Prostate gland (tissue), 2 donors: ENCODE measurements at regions not wholly inside any gene's neighbourhood (a gene's known extent, or its start where the extent isn't known, plus 50 kb on each side); places are given as distances from the start of the nearest gene placed in this dataset.

Source experiments
- DNase-seq: peaks from one replicate; pipeline ENCODE4 v3.0.0-alpha.2; 2019; ENCODE audit warnings: low spot score
- H3K27ac ChIP-seq, 2 donors: fragments of 200-600 bp; sonication (generic); 2 replicates each; pipeline ENCODE4 v1.5.1; 2017 to 2019
- H3K27me3 ChIP-seq: fragments of 200-600 bp; sonication (generic); replicated peaks from 2 replicates; pipeline ENCODE4 v1.5.1; 2019; ENCODE audit not compliant: insufficient read depth
- H3K36me3 ChIP-seq, 2 donors: fragments of 200-600 bp; sonication (generic); 1 replicate in 1 of 2; 2 replicates in 1 of 2; pipeline versions ENCODE4 v1.5.1 to v1.8.1; 2017 to 2019
- H3K4me1 ChIP-seq: fragments of 200-600 bp; sonication (generic); replicated peaks from 2 replicates; pipeline ENCODE4 v1.5.1; 2019
- H3K4me3 ChIP-seq, 2 donors: fragments of 200-600 bp; sonication (generic); 2 replicates each; pipeline ENCODE4 v1.5.1; 2017 to 2019
- H3K9me3 ChIP-seq: fragments of 200-600 bp; sonication (generic); 2 replicates; pipeline ENCODE4 v1.5.1; 2017
- CTCF ChIP-seq, 4 experiments: fragments of 200-600 bp in 2 of 4; fragments of 450-650 bp in 2 of 4; sonication (generic) in 2 of 4; IDR thresholded peaks; 1 replicate in 3 of 4; 2 replicates in 1 of 4; pipeline ENCODE4 v1.5.1; 2016 to 2019; ENCODE audit warnings: antibody characterized with exemption in 4 of 4, mild to moderate bottlenecking in 2 of 4, moderate library complexity in 2 of 4
- POLR2A ChIP-seq: fragments of 450-650 bp; IDR thresholded peaks from one replicate; pipeline ENCODE4 v1.6.1; 2016; ENCODE audit warnings: antibody characterized with exemption, mild to moderate bottlenecking
- POLR2AphosphoS5 ChIP-seq: sonication (generic); formaldehyde crosslinking; IDR thresholded peaks from one replicate; pipeline ENCODE4 v1.6.1; 2017; ENCODE audit warnings: antibody characterized with exemption
- WGBS: methylation state at CpG from one replicate; pipeline ENCODE4 v1.1.5; 2018; 5-methylcytosine and 5-hydroxymethylcytosine counted together
- intact Hi-C: fragments of 100-400 bp; cut with DNase I; formaldehyde crosslinking; loops from one replicate; pipeline ENCODE4 v1.14.2; 2022

DNA sequence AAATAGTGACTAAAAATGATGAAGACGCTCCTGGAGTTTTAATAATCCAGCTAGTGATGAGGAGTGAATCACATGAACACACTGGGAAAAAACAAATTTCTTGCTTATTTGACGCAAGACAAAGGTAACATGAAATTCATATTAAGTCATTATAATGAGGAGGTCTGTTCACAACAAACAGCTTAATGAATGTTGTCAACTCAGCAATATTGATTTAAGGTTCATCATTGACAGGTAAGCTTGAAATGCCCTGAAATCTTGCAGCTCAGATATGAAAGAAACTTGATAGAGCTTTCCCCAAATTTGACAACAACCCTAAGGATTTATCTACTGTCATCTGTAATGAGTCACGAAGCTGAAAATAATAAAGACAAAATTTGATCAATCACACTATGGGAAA is 108.1 kb upstream of the SELENOK start:
- Histone ChIP-seq H3K36me3 (no peaks in the 10 kb centered on the region), H3K9me3 (no peaks in the 10 kb centered on the region), H3K4me3 (no peak overlapping the region), H3K4me1 (no peaks in the 10 kb centered on the region), H3K27ac (no peak overlapping the region), H3K27me3 (no peaks in the 10 kb centered on the region)
- WGBS, result 71% methylated on average over 3 of the region's 3 CpGs
- intact Hi-C loops, result no loop called here
- TF ChIP-seq POLR2A, result no peak
- TF ChIP-seq CTCF (IDR thresholded peaks at IDR 0.05), result no peak
- no peak for TF ChIP-seq POLR2AphosphoS5
- DNase-seq, result no peak

GRCh38 chr3:53998980-53999379 is 107.3 kb upstream of the SELENOK start:
- TF ChIP-seq POLR2AphosphoS5 (no peak), POLR2A (no peak), CTCF (IDR thresholded peaks at IDR 0.05) (no peak)
- intact Hi-C loops, result no loop called here
- Histone ChIP-seq H3K9me3 (no peaks in the 10 kb centered on the region), H3K27me3 (no peaks in the 10 kb centered on the region), H3K36me3 (no peaks in the 10 kb centered on the region), H3K4me1 (no peaks in the 10 kb centered on the region), H3K4me3 (no peak overlapping the region), H3K27ac (no peak overlapping the region)
- no peak for DNase-seq
- 88% methylated on average over 2 of the region's 2 CpGs for WGBS

DNA sequence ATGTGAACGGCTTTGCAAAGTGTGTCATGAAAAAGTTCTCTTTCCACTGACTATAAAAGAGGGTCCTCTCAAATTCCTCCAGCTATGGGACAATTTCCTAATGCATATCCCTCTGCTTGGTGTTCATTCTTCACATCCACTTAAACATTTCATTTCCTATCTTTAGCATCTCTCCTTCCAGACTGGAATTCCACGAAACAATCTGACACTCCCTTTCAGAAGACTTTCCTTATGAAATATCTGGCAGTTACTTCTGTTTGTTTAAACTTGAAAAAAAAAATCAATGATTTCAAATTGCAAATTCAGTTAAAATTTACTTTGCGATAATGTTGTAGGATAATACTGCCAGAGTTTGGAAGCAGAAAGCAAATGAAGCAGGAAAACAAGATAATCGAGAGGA is 105.8 kb upstream of the SELENOK start:
- no peak overlapping the region for H3K4me3 ChIP-seq
- H3K9me3 ChIP-seq, result no peaks in the 10 kb centered on the region
- no peaks in the 10 kb centered on the region for H3K27me3 ChIP-seq
- TF ChIP-seq CTCF (IDR thresholded peaks at IDR 0.05) (no peak), POLR2A (no peak), POLR2AphosphoS5 (no peak)
- no peak for DNase-seq
- H3K4me1 ChIP-seq, result no peaks in the 10 kb centered on the region
- WGBS, result 48% methylated on average over 4 of the region's 4 CpGs
- no peak overlapping the region for H3K27ac ChIP-seq
- no peaks in the 10 kb centered on the region for H3K36me3 ChIP-seq
- intact Hi-C loops, result no loop called here

- TF ChIP-seq POLR2AphosphoS5 (no peak), CTCF (IDR thresholded peaks at IDR 0.05) (no peak), POLR2A (no peak)
- WGBS, result 68% methylated on average over 6 of the region's 7 CpGs
- no peaks in the 10 kb centered on the region for H3K27me3 ChIP-seq
- no peaks in the 10 kb centered on the region for H3K36me3 ChIP-seq
- no peaks in the 10 kb centered on the region for H3K9me3 ChIP-seq
- H3K4me3 ChIP-seq, result no peak overlapping the region
- DNase-seq, result no peak
- no peaks in the 10 kb centered on the region for H3K4me1 ChIP-seq
- intact Hi-C loops, result no loop called here
- no peak overlapping the region for H3K27ac ChIP-seq
Observed at GRCh38 chr3:53996141-53996874, 104.6 kb upstream of the SELENOK start.

DNA sequence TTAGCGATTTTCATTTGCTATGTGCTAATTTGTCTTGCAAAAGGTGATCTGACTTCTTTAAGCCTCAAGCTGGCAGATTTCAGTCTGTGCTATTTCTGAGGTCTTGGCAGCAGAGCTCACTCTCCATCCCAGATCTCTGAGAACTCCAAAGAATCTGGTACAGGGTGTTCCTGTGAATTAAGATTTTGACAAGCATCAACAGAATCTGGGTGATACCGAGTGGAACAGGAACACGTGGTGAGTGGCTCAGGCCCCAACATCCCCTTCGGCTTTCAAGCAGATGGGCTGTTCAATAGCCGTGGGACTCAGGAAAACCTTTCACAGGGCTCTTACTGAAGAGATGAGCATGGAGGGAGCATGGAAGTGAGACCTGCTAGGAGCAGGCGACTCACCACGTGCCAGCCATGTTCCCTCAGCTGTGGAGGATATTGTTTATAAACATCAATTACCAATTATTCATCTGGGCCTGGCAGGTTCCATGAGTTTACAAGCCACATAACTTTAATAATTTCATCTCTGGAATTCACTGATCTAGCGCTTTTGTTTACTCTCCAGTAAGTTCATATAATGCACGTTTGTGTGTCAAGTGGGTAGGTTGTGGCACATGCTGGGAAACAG is 103.4 kb upstream of the SELENOK start:
- Histone ChIP-seq H3K4me1 (no peaks in the 10 kb centered on the region), H3K27ac (no peak overlapping the region), H3K4me3 (no peak overlapping the region), H3K27me3 (no peaks in the 10 kb centered on the region), H3K9me3 (no peaks in the 10 kb centered on the region), H3K36me3 (no peaks in the 10 kb centered on the region)
- intact Hi-C loops, result no loop called here
- WGBS, result 50% methylated on average over 9 of the region's 9 CpGs
- no peak for DNase-seq
- TF ChIP-seq POLR2AphosphoS5, result no peak
- no peak for TF ChIP-seq POLR2A
- no peak for TF ChIP-seq CTCF (IDR thresholded peaks at IDR 0.05)
